IgD-negative memory B cell (primary cell): ENCODE measurements at regions not wholly inside any gene's neighbourhood (a gene's known extent, or its start where the extent isn't known, plus 50 kb on each side); places are given as distances from the start of the nearest gene placed in this dataset.

ENCODE experiments used
- H3K27ac Mint-ChIP-seq, 3 donors: one replicate each; pipeline ENCODE4 v1.8.0; 2020 to 2022; ENCODE audit warnings: mild to moderate bottlenecking in 3 of 3, mixed read lengths in 3 of 3, moderate library complexity in 1 of 3
- H3K27me3 Mint-ChIP-seq: one replicate; pipeline ENCODE4 v1.8.0; 2021; ENCODE audit warnings: mixed read lengths
- H3K36me3 Mint-ChIP-seq: one replicate; pipeline ENCODE4 v1.8.0; 2020; ENCODE audit warnings: mild to moderate bottlenecking, mixed read lengths
- H3K4me1 Mint-ChIP-seq, 3 donors: one replicate each; pipeline ENCODE4 v1.8.0; 2020 to 2022; ENCODE audit warnings: mixed read lengths in 3 of 3, mild to moderate bottlenecking in 1 of 3
- H3K4me3 Mint-ChIP-seq, 4 donors: one replicate each; pipeline ENCODE4 v1.8.0; 2020 to 2022; ENCODE audit warnings: mild to moderate bottlenecking in 4 of 4, mixed read lengths in 4 of 4, moderate library complexity in 3 of 4
- H3K9me3 Mint-ChIP-seq, 3 donors: one replicate each; pipeline ENCODE4 v1.8.0; 2020 to 2021; ENCODE audit warnings: mixed read lengths in 3 of 3, mild to moderate bottlenecking in 1 of 3

- H3K27me3 Mint-ChIP-seq, result no peaks in the 10 kb centered on the region
- no peak overlapping the region for H3K27ac Mint-ChIP-seq
- no peaks in the 10 kb centered on the region for H3K36me3 Mint-ChIP-seq
These were observed 724.3 kb downstream of the ARAP2 start for GRCh38 chr4:35520059-35520458.

GRCh38 chr4:35521682-35522081 is 722.6 kb downstream of the ARAP2 start:
- Mint-ChIP-seq H3K27ac (no peak overlapping the region), H3K27me3 (no peaks in the 10 kb centered on the region), H3K4me3 (no peak overlapping the region), H3K4me1 (no peaks in the 10 kb centered on the region), H3K9me3 (peaks cover 0 to 2% (median 2%) of the 10 kb centered on the region in 3 donors), H3K36me3 (no peaks in the 10 kb centered on the region)

More at GRCh38 chr4:35520059-35520458, 724.3 kb downstream of the ARAP2 start:
- Mint-ChIP-seq H3K4me1 (no peaks in the 10 kb centered on the region), H3K4me3 (no peak overlapping the region), H3K9me3 (peaks cover 0 to 2% (median 0%) of the 10 kb centered on the region in 3 donors)

DNA sequence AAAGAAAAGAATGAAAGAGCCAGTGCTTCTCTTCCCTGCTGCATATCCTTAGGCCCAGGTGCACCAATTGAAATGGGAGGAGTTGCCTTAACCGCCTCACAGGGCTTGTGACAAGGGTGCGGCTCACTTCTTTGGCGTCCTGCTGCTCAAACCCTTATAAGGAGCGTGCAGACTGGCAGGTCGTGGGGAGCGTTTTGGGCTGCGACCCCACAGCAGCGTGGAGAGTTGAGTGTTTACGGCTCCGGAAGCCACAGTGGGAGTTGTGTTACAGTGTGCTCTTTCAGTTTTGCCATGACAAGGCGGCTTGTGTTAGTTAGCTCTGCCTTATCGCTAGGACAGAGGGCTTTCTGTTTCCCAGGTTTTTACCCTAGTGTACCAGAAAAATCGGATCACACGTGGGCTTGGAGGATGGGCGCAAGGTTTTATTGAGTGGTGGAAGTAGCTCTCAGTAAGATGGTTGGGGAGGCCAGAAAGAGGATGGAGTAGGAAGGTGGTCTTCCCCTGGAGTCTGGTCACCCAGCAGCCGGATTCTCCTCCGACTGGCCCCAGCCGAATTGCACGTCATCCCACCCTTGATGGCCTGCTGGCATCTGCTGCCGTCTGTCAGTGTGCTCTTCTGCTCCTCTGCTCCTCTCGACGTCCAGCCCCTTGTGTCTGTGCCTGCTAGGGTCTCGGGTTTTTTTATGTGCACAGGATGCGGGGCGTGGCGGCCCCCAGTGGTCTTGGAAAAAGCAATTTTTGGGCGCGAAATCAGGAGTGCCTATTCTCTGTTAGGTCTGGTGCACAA is 718.9 kb downstream of the ARAP2 start:
- H3K36me3 Mint-ChIP-seq, result no peaks in the 10 kb centered on the region
- H3K27ac Mint-ChIP-seq, result no peak overlapping the region
- H3K9me3 Mint-ChIP-seq, result peaks cover 0 to 3% (median 2%) of the 10 kb centered on the region in 3 donors
- H3K4me3 Mint-ChIP-seq, result peak overlapping the region in 1 of 4 donors; percentile 23
- no peaks in the 10 kb centered on the region for H3K27me3 Mint-ChIP-seq
- H3K4me1 Mint-ChIP-seq, result no peaks in the 10 kb centered on the region

DNA sequence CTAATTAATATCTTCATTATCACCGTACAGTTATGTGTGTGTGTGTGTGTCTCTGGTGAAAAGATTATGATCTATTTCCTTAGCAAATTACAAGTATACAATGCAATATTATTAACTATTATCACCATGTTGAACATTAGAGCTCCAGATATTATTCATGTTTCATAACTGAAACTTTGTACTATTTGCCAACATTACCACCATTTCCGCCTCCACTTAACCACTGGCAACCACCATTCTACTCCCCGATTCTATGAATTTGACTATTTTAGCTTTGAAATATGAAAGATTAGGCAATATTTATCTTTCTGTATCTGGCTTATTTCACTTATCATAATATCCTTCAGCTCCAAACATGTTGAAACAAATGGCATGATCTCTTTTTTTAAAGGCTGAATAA is 717.9 kb downstream of the ARAP2 start:
- Mint-ChIP-seq H3K36me3 (no peaks in the 10 kb centered on the region), H3K27ac (no peak overlapping the region), H3K27me3 (no peaks in the 10 kb centered on the region), H3K9me3 (peaks cover 0 to 5% (median 3%) of the 10 kb centered on the region in 3 donors), H3K4me1 (no peaks in the 10 kb centered on the region), H3K4me3 (no peak overlapping the region)

- no peaks in the 10 kb centered on the region for H3K27me3 Mint-ChIP-seq
- H3K4me1 Mint-ChIP-seq, result no peaks in the 10 kb centered on the region
- no peaks in the 10 kb centered on the region for H3K36me3 Mint-ChIP-seq
- peaks cover 2 to 4% (median 4%) of the 10 kb centered on the region in 3 donors for H3K9me3 Mint-ChIP-seq
- no peak overlapping the region for H3K27ac Mint-ChIP-seq
- no peak overlapping the region for H3K4me3 Mint-ChIP-seq
These were observed 709.4 kb downstream of the ARAP2 start for GRCh38 chr4:35534962-35535361.

GRCh38 chr4:35538807-35539206 is 705.5 kb downstream of the ARAP2 start:
- Mint-ChIP-seq H3K9me3 (peaks cover 2 to 13% (median 3%) of the 10 kb centered on the region in 3 donors), H3K4me3 (no peak overlapping the region), H3K36me3 (no peaks in the 10 kb centered on the region), H3K4me1 (no peaks in the 10 kb centered on the region), H3K27ac (no peak overlapping the region), H3K27me3 (no peaks in the 10 kb centered on the region)

DNA sequence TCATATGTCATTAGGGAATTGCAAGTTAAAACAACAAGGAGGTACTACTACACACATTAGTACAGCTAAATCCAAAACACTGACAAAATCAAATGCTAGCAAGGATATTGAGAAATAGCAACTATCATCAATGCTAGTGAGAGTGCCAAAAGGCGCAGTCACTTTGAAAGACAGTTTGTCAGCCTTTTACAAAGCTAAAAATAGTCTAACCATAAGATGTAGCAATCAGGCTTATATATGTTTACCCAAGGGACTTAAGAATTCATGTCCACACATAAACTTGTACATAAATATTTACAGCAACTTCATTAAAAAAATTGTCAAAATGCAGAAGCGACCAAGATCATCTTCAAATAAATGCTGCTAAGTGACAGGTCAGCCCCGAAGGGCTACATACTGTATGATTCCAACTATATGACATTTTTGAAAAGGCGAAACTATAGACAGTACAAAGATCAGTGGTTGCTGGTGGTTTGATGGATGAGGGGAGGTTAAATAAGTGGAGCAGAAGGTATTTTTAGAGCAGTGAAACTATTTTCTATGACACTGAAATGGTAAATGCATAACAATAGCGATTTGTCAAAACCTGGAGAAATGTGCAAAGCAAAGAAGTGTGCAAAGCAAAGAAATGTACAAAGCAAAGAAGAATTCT is 704.8 kb downstream of the ARAP2 start:
- Mint-ChIP-seq H3K4me3 (no peak overlapping the region), H3K27me3 (no peaks in the 10 kb centered on the region), H3K36me3 (no peaks in the 10 kb centered on the region), H3K4me1 (no peaks in the 10 kb centered on the region), H3K9me3 (peaks cover 2 to 13% (median 2%) of the 10 kb centered on the region in 3 donors), H3K27ac (no peak overlapping the region)

- Mint-ChIP-seq H3K9me3 (peaks cover 4 to 15% (median 7%) of the 10 kb centered on the region in 3 donors), H3K4me3 (no peak overlapping the region), H3K36me3 (no peaks in the 10 kb centered on the region), H3K4me1 (no peaks in the 10 kb centered on the region), H3K27me3 (no peaks in the 10 kb centered on the region), H3K27ac (no peak overlapping the region)
These were observed 703.0 kb downstream of the ARAP2 start for GRCh38 chr4:35541146-35541887.

DNA sequence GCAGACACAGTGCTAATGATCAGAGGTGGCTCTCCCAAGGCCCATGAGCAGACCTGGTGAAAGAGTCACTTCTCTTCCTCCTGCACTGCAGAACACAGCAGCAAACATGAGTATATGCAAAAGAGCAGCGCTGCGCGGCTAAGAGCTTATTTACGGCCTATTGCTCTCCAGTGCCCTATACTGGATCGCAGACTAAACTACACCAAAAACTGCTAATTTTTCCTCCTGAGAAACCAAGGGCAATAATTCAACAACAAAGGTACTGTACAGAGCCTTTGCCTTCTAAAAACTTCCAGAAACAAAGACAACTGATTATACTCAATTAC is 702.5 kb downstream of the ARAP2 start:
- H3K9me3 Mint-ChIP-seq, result peaks cover 4 to 15% (median 7%) of the 10 kb centered on the region in 3 donors
- no peaks in the 10 kb centered on the region for H3K4me1 Mint-ChIP-seq
- H3K27ac Mint-ChIP-seq, result no peak overlapping the region
- H3K36me3 Mint-ChIP-seq, result no peaks in the 10 kb centered on the region
- no peaks in the 10 kb centered on the region for H3K27me3 Mint-ChIP-seq
- H3K4me3 Mint-ChIP-seq, result no peak overlapping the region

GRCh38 chr4:35548921-35549320 is 695.4 kb downstream of the ARAP2 start:
- H3K36me3 Mint-ChIP-seq, result no peaks in the 10 kb centered on the region
- H3K9me3 Mint-ChIP-seq, result peaks cover 3 to 7% (median 4%) of the 10 kb centered on the region in 3 donors
- H3K27ac Mint-ChIP-seq, result no peak overlapping the region
- no peak overlapping the region for H3K4me3 Mint-ChIP-seq
- H3K4me1 Mint-ChIP-seq, result no peaks in the 10 kb centered on the region
- H3K27me3 Mint-ChIP-seq, result no peaks in the 10 kb centered on the region

- Mint-ChIP-seq H3K27ac (no peak overlapping the region), H3K4me1 (no peaks in the 10 kb centered on the region), H3K27me3 (no peaks in the 10 kb centered on the region), H3K9me3 (peaks cover 0 to 3% (median 0%) of the 10 kb centered on the region in 3 donors), H3K36me3 (peaks cover 2% of the 10 kb centered on the region), H3K4me3 (no peak overlapping the region)
These were observed 687.9 kb downstream of the ARAP2 start for GRCh38 chr4:35556387-35556786.

GRCh38 chr4:35559559-35560365 is 684.6 kb downstream of the ARAP2 start:
- Mint-ChIP-seq H3K9me3 (peaks cover 0 to 7% (median 0%) of the 10 kb centered on the region in 3 donors), H3K4me1 (peaks cover 0 to 1% (median 0%) of the 10 kb centered on the region in 3 donors), H3K27ac (no peak overlapping the region), H3K36me3 (peaks cover 2% of the 10 kb centered on the region), H3K27me3 (no peaks in the 10 kb centered on the region), H3K4me3 (peak overlapping the region in 1 of 4 donors; percentile 66)

DNA sequence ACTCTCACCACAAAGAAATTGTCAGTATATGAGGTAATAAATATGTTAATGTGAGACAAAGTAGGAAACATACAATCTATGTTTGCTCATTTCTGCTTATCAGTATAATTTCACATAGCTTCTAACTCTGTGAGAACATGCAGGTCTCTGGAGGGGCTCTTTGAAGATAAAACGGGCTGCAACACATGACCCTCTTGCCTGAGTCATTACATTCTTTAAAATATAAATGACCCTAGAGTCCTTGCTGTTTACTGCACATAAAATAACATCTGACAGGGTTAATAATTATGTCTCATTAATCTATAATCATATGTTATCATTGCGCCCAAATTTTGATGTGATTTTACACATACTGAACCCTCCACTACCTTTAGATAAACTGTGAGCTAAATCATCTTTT is 681.5 kb downstream of the ARAP2 start:
- H3K27ac Mint-ChIP-seq, result no peak overlapping the region
- H3K27me3 Mint-ChIP-seq, result no peaks in the 10 kb centered on the region
- peaks cover 0 to 1% (median 0%) of the 10 kb centered on the region in 3 donors for H3K4me1 Mint-ChIP-seq
- H3K4me3 Mint-ChIP-seq, result no peak overlapping the region
- peaks cover 0 to 7% (median 0%) of the 10 kb centered on the region in 3 donors for H3K9me3 Mint-ChIP-seq
- peaks cover 2% of the 10 kb centered on the region for H3K36me3 Mint-ChIP-seq

DNA sequence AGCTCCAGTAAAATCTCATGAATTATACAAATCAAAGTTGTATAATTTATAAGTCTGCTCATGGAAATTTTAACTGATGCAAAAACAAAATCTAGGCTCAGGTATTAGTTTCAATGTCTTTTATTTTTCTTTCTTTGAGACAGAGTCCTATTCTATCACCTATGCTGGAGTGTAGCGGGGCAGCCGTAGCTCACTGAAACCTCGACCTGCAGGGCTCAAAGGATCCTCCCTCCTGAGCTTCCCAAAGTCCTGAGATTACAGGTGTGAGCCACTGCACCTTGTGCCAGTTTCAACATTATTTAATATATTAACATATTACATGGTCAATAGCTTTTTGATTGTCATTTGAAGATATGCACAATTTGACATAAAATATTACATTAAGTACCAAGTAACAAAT is 678.7 kb downstream of the ARAP2 start:
- no peak overlapping the region for H3K27ac Mint-ChIP-seq
- peaks cover 0 to 1% (median 0%) of the 10 kb centered on the region in 3 donors for H3K4me1 Mint-ChIP-seq
- H3K36me3 Mint-ChIP-seq, result no peaks in the 10 kb centered on the region
- H3K9me3 Mint-ChIP-seq, result peaks cover 0 to 7% (median 0%) of the 10 kb centered on the region in 3 donors
- H3K4me3 Mint-ChIP-seq, result no peak overlapping the region
- no peaks in the 10 kb centered on the region for H3K27me3 Mint-ChIP-seq
